H1 (cell line): ENCODE measurements at regions not wholly inside any gene's neighbourhood (a gene's known extent, or its start where the extent isn't known, plus 50 kb on each side); places are given as distances from the start of the nearest gene placed in this dataset.

Experiments
- SAP30 ChIP-seq: fragments of 300-600 bp; sonication (generic); IDR thresholded peaks from 2 replicates; pipeline ENCODE4 v1.7.1; 2012; ENCODE audit warnings: low read length, moderate library complexity, mild to moderate bottlenecking, inconsistent platforms; ENCODE audit not compliant: insufficient read depth, insufficient replicate concordance
- SP2 ChIP-seq: IDR thresholded peaks from 2 replicates; pipeline ENCODE4 v1.6.1; 2012; ENCODE audit warnings: mild to moderate bottlenecking, low read length, inconsistent platforms

GRCh38 chr20:3311623-3312022, 72.6 kb upstream of the SLC4A11 start (continued):
- no peak for TF ChIP-seq SP2
- no peak for TF ChIP-seq SAP30
- TF ChIP-seq, all 59 proteins: peak for 0
